ENCODE measurements at regions not wholly inside any gene's neighbourhood (a gene's known extent, or its start where the extent isn't known, plus 50 kb on each side); places are given as distances from the start of the nearest gene placed in this dataset.

GRCh38 chr17:83178533-83179304 lies 99.3 kb downstream of the METRNL start:
- no peak for DNase-seq (ENCODE audit: low spot score)
- TF ChIP-seq, protein P1, sequence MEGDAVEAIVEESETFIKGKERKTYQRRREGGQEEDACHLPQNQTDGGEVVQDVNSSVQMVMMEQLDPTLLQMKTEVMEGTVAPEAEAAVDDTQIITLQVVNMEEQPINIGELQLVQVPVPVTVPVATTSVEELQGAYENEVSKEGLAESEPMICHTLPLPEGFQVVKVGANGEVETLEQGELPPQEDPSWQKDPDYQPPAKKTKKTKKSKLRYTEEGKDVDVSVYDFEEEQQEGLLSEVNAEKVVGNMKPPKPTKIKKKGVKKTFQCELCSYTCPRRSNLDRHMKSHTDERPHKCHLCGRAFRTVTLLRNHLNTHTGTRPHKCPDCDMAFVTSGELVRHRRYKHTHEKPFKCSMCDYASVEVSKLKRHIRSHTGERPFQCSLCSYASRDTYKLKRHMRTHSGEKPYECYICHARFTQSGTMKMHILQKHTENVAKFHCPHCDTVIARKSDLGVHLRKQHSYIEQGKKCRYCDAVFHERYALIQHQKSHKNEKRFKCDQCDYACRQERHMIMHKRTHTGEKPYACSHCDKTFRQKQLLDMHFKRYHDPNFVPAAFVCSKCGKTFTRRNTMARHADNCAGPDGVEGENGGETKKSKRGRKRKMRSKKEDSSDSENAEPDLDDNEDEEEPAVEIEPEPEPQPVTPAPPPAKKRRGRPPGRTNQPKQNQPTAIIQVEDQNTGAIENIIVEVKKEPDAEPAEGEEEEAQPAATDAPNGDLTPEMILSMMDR (IDR thresholded peaks at IDR 0.05; ENCODE audit: extremely low read depth, missing control alignments) = no peak

DNA sequence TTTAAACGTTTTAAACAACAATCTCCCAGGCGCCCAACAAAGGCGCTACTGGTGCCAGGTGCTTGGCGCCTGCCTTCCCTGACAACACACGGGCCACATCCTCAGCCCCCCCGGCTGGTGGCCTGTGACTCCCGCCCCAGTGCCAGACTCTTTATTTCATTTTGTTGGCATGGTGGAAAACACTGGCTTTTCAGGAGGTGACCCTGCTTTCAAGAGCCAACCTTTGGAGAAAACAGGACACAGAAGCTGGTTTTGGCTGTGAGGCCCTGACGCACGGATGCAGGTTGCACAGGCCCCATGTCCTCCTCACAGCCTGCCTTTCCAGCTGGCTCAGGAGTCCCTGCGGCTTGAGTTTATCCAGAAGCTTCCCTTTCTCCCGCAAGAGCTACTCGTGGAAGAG lies 100.0 kb downstream of the METRNL start:
- DNase-seq (ENCODE audit: low spot score) = no peak
- TF ChIP-seq, protein P1 (IDR thresholded peaks at IDR 0.05; ENCODE audit: extremely low read depth, missing control alignments) = no peak

DNA sequence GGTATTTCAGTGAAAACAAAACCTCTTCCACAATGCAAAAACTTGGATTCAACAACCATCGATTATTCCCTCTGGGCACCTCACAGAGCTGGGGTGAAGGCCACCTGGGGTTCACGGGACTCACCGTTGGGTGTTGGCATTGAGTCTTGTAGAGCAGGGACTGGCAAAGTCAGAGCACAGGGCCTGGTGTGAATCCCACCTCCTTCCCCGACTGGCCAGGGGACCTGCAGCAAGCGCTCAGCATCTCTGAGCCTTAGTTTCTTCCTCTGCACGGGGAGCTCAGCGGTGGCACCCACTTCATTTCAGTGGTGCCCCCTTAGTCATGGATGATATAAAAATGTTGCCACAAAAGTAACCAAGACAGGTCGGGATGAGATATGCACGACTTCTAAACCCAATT lies 100.4 kb downstream of the METRNL start:
- DNase-seq (ENCODE audit: low spot score) = no peak
- TF ChIP-seq, protein P1 (IDR thresholded peaks at IDR 0.05; ENCODE audit: extremely low read depth, missing control alignments) = no peak

DNA sequence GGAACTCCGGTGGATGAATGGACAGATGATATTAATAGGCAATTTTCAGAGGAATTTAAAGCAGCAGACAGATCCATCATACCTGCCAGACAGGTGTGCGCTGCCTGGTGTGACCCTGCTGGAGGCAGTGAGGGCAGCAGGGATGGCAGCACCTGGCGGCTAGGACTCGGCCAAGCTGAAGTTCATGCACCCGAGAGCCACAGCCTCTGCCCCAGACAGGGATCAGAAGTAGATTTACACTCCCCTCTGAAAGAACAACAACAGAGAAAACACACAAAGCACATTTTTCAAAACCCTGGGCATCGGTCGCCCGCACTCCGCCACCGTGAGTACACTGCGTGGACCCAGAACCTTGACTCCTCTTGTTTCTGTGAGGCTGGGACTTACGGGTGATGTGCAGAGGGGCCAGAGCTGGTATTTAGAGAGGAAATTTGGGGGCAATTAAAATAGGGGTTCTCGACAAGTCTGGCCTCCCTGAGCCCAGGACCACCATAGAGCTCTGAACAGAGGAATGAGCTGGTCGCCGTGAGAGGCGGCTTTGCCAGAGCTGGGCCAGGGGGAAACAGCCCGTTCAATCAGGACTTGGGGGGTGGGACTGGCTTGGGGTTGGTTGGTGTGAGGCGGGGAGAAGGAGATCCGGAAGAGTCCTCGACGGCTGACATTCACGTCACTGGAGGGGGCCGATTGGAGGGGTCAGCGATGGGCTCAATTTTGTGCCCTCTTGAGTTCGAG lies 101.0 kb downstream of the METRNL start:
- TF ChIP-seq, protein P1 (IDR thresholded peaks at IDR 0.05; ENCODE audit: extremely low read depth, missing control alignments) = no peak
- no peak for DNase-seq (ENCODE audit: low spot score)

GRCh38 chr17:83180996-83181481 lies 101.6 kb downstream of the METRNL start:
- TF ChIP-seq, protein P1 (IDR thresholded peaks at IDR 0.05; ENCODE audit: extremely low read depth, missing control alignments) = no peak
- no peak for DNase-seq (ENCODE audit: low spot score)

DNA sequence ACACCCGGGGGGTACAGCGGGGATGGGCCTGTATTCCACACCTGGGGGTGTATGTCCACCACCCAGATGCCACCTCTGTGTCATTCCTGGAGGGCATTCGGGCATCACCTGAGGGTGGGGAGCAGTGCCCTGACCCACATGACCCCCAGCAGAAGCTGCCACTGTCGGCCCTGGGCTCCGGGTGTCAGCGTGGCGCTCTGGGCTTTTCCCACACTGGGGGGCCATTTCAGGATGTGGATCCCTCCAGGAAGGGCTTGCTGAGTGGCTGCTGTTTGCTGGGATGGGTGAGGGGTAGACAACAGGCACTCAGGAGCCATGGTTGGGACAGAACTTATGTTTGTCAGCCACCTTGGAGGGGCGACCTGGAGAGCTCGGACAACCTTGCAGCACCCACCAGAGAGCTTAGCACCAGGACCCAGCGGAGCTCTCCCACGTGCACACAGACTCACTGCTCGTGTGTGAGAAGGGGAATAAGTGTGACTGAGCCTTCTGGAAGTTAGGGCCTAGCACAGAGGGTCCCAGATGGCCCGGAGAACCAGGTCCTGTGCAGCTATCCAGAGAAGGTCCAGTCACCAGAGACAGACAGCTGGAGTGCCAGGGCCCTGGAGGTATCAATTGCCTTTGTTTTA lies 102.7 kb downstream of the METRNL start:
- TF ChIP-seq, protein P1 (IDR thresholded peaks at IDR 0.05; ENCODE audit: extremely low read depth, missing control alignments) = no peak
- DNase-seq (ENCODE audit: low spot score) = no peak
